HAP-1 (cell line): ENCODE measurements at regions not wholly inside any gene's neighbourhood (a gene's known extent, or its start where the extent isn't known, plus 50 kb on each side); places are given as distances from the start of the nearest gene placed in this dataset.

Experiments used
- DNase-seq, 2 experiments: peaks; one replicate each; pipeline ENCODE4 v3.0.0-alpha.2; 2016 to 2020; ENCODE audit warnings: low spot score in 2 of 2
- H3K27me3 ChIP-seq: fragments of 250-450 bp; sonication (Bioruptor Pico); 2 replicates; pipeline ENCODE4 v1.5.1; 2020; ENCODE audit warnings: low read depth, mild to moderate bottlenecking, moderate library complexity
- H3K36me3 ChIP-seq: fragments of 250-450 bp; sonication (Bioruptor Pico); replicated peaks from 2 replicates; pipeline ENCODE4 v1.5.1; 2020; ENCODE audit warnings: mild to moderate bottlenecking
- H3K4me1 ChIP-seq: fragments of 250-450 bp; sonication (Bioruptor Pico); 2 replicates; pipeline ENCODE4 v1.5.1; 2020; ENCODE audit warnings: mild to moderate bottlenecking
- H3K4me3 ChIP-seq: fragments of 250-450 bp; sonication (Bioruptor Pico); 2 replicates; pipeline ENCODE4 v1.5.1; 2020; ENCODE audit warnings: mild to moderate bottlenecking, moderate library complexity
- H3K9me3 ChIP-seq: fragments of 250-450 bp; sonication (Bioruptor Pico); 2 replicates; pipeline ENCODE4 v1.5.1; 2020; ENCODE audit warnings: mild to moderate bottlenecking, moderate library complexity
- in situ Hi-C: fragments of 300-500 bp; cut with MboI; formaldehyde crosslinking; loops from 3 replicates; pipeline ENCODE4 v1.14.3; 2020; ENCODE audit warnings: low sequenced_read_pairs, inconsistent platforms, mixed read lengths

DNA sequence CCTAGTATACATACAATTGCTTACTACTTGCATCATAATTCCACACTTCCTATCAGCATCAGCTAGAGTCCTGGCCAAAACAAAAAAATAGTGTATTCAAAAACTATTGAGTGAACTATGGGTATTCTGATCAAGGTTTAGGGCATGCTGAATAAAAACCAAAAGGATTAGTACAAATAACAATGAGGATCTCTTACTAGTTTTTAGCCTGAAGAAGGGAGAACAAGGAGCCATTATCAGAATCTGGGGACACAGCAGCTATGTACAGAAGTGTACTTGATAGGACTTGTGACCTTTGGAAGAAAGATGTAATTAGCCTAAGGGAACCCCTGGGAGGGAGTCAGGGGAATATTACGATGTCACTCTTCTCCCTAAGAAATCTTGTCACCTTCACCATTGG, 832.2 kb downstream of the SQOR start:
- H3K9me3 ChIP-seq: no peaks in the 10 kb centered on the region
- no peak for DNase-seq
- no peaks in the 10 kb centered on the region for H3K4me1 ChIP-seq
- in situ Hi-C loops: no loop called here
- no peaks in the 10 kb centered on the region for H3K27me3 ChIP-seq
- no peak overlapping the region for H3K4me3 ChIP-seq
- H3K36me3 ChIP-seq: no peaks in the 10 kb centered on the region

DNA sequence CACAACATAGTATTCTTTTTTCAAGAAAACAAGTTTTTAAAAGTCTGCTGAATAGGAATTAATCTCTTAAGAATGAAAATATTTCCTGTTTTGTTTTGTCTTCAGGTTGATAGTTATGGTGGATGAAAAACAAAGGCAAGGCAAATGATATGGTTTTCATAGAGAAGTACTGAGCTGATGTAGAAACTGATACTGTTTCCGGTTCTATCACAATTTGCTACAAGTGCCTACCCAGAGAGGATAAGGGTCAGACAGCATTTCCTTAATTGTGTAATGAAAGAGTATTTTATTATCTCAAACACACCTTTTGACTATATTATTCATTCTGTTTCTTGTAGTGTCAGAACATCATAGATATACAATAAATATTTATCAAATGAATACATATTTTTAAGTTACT, 836.3 kb downstream of the SQOR start:
- Histone ChIP-seq H3K36me3 (no peaks in the 10 kb centered on the region), H3K9me3 (no peaks in the 10 kb centered on the region), H3K4me3 (no peak overlapping the region), H3K27me3 (no peaks in the 10 kb centered on the region), H3K4me1 (no peaks in the 10 kb centered on the region)
- in situ Hi-C loops: no loop called here
- no peak for DNase-seq

DNA sequence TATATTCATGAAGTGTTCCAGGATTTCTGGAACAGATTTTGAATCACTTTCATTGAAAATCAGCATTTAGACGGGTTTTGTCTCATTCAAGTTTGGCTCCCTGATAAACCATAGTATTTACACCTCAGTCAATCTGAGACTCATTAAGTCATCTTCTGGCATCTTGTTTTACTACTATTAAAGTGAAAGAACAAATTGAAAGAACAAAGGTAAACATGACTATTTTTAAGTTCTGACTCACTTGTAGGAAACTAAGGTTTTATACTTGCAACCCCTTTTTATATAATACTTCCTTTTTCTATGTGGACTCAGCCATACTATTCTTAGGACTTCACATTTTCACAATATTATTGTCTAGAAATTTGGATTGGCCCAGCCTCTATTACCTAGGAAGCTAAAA, 854.4 kb downstream of the SQOR start:
- in situ Hi-C loops: no loop called here
- no peak overlapping the region for H3K4me3 ChIP-seq
- no peaks in the 10 kb centered on the region for H3K9me3 ChIP-seq
- no peaks in the 10 kb centered on the region for H3K27me3 ChIP-seq
- no peaks in the 10 kb centered on the region for H3K36me3 ChIP-seq
- no peak for DNase-seq
- no peaks in the 10 kb centered on the region for H3K4me1 ChIP-seq

DNA sequence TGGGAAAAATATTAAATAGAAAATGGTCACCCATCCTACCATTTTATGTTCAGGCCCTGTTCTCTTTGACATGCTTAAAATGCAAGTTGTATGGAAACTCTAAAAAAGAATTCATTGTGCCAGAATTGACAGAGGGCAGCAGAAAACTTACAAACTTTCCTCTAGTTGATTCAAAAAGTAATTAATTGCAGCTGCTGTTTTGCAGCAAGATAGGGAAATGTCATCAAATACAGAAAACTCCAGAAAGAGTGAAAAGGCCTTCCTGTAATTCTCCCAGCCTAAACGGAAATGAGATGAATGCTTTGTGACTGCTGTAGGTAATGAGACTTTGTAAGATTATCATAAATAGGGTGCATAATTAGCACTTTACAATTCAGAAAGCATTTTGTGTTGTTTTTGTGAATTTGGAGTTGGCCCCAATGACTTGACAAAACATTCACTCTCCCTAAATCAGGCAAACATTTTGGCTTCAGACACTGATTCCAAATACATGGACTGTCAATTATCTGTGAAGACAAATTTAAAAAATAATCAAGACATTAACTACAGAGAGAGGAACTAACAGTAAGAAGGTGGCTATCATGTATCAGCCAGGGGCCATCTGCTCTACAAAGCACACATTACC, 861.8 kb downstream of the SQOR start:
- in situ Hi-C loops: no loop called here
- H3K9me3 ChIP-seq: no peaks in the 10 kb centered on the region; the same call in 1 of the 2 replicates
- H3K4me1 ChIP-seq: no peaks in the 10 kb centered on the region
- H3K27me3 ChIP-seq: no peaks in the 10 kb centered on the region
- H3K36me3 ChIP-seq: no peaks in the 10 kb centered on the region
- no peak for DNase-seq
- H3K4me3 ChIP-seq: no peak overlapping the region

DNA sequence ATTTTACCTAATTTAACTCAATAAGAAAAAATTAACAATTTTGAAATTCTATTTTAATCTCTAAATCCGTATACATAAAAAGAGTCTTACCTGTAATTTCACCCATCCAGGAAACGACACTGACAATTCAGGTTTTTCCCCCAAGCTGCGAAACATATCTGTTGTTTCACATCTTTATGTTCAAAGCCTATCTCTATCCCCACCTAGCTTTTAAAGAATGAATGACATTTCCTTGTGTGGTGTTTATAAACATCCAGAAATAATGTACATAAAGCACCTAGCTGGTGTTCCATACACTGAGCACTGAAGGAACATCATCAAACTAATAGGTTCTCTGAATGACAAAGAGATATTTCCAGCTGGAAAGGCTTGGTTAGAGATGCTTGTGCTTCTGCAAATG, 867.8 kb downstream of the SQOR start:
- Histone ChIP-seq H3K4me1 (no peaks in the 10 kb centered on the region), H3K36me3 (no peaks in the 10 kb centered on the region), H3K9me3 (no peaks in the 10 kb centered on the region; the same call in 1 of the 2 replicates), H3K4me3 (no peak overlapping the region), H3K27me3 (no peaks in the 10 kb centered on the region)
- in situ Hi-C loops: no loop called here
- DNase-seq: no peak

DNA sequence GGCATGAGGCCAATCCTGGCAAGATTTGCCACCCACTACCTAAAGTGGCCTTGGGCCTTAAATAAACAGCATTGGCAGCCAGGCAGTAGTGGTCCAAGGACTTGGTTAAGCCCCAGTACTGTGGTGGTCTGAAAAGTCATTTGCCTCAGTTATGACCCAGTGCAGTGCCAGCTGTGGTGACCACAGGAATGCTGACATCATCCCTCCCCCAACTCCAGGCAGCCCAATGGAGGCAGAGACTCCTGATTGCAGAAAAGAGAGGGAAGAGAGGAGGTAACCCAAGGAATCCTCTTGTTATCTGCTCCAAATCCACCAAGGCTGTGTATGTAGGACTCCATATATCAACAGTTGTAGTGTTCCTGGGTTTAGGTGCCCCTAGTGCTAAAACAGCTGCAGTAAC, 883.6 kb downstream of the SQOR start:
- in situ Hi-C loops: no loop called here
- Histone ChIP-seq H3K36me3 (no peaks in the 10 kb centered on the region), H3K4me3 (no peak overlapping the region), H3K27me3 (no peaks in the 10 kb centered on the region), H3K9me3 (no peaks in the 10 kb centered on the region), H3K4me1 (no peaks in the 10 kb centered on the region)
- no peak for DNase-seq

DNA sequence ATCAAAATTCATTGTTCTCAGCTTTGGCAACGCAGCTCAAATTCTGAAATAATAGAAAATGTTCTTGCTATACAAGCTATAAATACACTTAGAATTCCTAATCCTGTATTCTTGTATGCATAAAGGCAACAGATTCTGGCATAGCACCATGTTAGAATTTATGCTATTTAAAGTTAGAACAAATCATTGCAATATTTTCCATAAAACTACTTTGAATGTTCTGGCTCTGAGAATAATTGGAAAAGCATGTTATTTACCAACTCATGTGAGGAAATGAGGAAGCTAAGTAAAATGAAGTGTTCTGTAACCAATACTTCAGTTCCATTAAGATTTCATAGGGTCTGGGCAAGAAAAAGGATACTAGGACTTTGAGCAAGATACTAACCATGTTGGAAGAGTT, 888.9 kb downstream of the SQOR start:
- Histone ChIP-seq H3K27me3 (no peaks in the 10 kb centered on the region), H3K4me1 (no peaks in the 10 kb centered on the region), H3K9me3 (no peaks in the 10 kb centered on the region), H3K4me3 (no peak overlapping the region), H3K36me3 (no peaks in the 10 kb centered on the region)
- no peak for DNase-seq
- in situ Hi-C loops: no loop called here

DNA sequence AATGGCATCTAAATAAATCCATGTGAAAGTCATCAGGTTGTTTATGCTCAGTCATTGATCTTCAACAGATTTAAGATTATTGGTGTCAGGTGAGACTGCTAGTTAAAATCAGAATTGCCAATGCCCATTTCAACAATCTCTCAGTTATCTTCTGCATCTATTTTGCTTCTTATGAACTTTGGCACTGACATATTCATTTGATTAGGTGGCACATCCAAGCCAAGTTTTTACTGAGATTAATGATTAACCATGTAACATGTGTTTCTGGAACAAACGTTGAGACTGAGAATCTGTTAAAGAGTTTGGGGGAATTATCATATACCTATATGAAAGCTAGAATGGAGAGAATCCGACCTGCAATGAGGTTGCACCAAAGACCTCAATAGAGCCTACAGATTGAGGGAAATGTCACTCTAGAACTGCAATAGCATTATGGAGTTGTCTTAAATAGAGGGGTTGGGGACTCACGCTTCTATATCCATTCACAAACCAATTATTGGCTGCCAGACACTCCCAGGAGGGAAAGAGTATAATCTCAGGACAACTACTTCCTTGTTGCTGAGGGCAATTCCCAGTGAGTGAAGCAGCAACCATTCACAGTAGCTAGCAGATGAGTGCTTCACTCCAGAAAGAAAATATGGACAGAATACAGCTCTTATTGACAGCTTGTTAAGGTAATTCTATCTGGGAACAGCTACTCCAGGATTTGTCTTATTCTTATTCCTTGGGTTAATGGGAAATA, 891.3 kb downstream of the SQOR start:
- no peaks in the 10 kb centered on the region for H3K36me3 ChIP-seq
- H3K9me3 ChIP-seq: no peaks in the 10 kb centered on the region
- no peaks in the 10 kb centered on the region for H3K4me1 ChIP-seq
- in situ Hi-C loops: no loop called here
- H3K4me3 ChIP-seq: no peak overlapping the region
- DNase-seq: no peak
- no peaks in the 10 kb centered on the region for H3K27me3 ChIP-seq

DNA sequence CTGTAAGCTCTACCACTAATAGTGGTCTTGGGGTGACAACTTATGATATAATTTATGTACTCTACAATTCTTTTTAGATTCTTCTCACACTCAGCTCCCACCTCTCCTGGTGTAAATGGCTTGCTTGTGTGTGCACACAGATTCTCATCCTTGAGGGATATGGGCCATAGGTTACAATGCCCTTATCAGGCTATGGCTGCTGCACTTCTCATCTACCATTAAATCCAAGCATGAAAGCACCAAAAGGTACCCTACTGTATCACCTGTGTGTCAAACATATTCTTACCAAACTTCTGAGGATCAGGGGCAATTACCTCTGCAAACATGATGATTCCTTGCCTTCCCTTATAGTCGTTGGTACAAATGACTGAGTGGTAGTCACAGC, 891.9 kb downstream of the SQOR start:
- in situ Hi-C loops: no loop called here
- DNase-seq: no peak

DNA sequence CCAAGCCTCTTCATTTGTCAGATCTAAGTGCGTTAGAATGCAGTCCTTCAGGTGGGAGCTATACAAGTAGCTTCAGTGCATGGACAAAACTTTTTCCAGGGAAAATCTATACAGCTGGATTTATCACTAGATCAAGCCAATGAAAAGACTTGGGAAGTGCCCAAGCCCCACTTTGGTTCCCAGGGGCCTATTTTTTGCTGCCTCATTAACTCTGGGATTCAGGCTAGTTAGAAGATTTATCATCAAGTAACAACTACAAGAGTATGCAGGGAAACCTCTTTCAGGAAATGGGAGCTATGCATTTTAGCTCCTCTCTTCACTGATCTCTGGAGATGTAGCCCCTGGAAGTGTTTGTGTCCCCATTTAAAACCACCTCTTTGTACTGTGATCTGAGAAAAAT, 908.8 kb downstream of the SQOR start:
- H3K4me3 ChIP-seq: no peak overlapping the region
- in situ Hi-C loops: no loop called here
- H3K9me3 ChIP-seq: no peaks in the 10 kb centered on the region
- H3K27me3 ChIP-seq: no peaks in the 10 kb centered on the region
- no peak for DNase-seq
- H3K36me3 ChIP-seq: no peaks in the 10 kb centered on the region
- no peaks in the 10 kb centered on the region for H3K4me1 ChIP-seq

More for the DNA sequence above, 891.9 kb downstream of the SQOR start:
- no peak overlapping the region for H3K4me3 ChIP-seq
- no peaks in the 10 kb centered on the region for H3K27me3 ChIP-seq
- no peaks in the 10 kb centered on the region for H3K36me3 ChIP-seq
- H3K4me1 ChIP-seq: no peaks in the 10 kb centered on the region
- no peaks in the 10 kb centered on the region for H3K9me3 ChIP-seq

DNA sequence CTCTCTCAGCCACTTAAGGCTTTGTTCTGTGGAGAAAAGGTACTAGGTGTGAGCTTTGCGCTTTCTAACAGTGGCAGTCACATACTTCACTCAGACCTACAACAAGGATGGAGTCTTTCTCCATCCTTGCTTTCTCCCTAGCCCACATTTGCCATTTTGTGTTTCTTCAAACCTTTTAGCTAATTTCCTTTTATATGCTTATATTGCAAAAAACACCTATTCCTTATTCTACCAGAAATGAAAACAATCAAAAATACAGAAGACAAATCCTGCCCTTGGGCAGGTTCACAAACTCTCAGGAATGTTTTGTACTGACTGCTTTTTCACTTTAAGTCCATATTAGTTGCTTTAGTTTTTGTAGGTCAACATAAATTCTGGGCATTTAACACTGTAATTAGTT, 914.2 kb downstream of the SQOR start:
- Histone ChIP-seq H3K9me3 (no peaks in the 10 kb centered on the region; the same call in 1 of the 2 replicates), H3K36me3 (no peaks in the 10 kb centered on the region), H3K27me3 (no peaks in the 10 kb centered on the region), H3K4me1 (no peaks in the 10 kb centered on the region), H3K4me3 (no peak overlapping the region)
- DNase-seq: no peak
- in situ Hi-C loops: no loop called here

DNA sequence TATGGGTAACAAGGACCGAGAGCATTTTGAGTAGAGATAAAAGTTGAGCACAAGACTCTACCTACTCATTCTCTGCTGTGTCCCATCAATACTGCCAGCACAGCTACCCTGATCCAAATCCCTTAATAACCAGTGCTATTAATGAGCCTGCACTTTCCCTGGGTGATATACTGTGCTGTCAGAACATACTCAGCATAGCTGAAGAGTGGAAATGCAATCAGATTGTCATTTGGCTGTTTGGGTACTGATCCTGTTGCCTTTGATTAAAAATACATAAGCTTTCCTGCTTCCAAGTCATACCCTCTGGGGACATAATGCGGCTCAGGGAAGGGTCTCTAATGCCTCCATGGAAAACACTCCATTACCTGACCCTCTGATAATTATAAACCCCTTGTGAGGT, 917.5 kb downstream of the SQOR start:
- Histone ChIP-seq H3K36me3 (no peaks in the 10 kb centered on the region), H3K4me3 (no peak overlapping the region), H3K27me3 (no peaks in the 10 kb centered on the region), H3K9me3 (no peaks in the 10 kb centered on the region; the same call in 1 of the 2 replicates), H3K4me1 (no peaks in the 10 kb centered on the region)
- no peak for DNase-seq
- in situ Hi-C loops: no loop called here

DNA sequence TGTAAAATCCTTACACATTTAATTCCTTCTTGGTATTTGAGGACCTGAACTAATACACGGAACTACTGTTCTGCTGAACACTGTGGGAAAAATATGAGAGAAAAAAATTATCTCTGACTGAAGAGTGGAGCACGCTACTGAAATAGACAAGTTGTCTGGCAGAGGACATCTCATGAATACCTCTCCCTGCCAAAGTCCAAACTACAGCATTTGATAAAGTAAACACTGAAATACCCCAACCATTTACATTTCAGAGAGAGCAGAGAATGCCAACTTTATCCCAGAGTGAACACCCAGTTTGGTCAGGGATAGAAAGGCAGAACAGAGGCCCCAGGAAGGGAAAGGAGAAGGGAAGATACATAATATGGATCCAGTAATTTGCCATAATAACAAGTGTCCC, 920.7 kb downstream of the SQOR start:
- H3K36me3 ChIP-seq: no peaks in the 10 kb centered on the region
- no peaks in the 10 kb centered on the region; the same call in 1 of the 2 replicates for H3K9me3 ChIP-seq
- H3K4me1 ChIP-seq: no peaks in the 10 kb centered on the region
- in situ Hi-C loops: no loop called here
- no peak for DNase-seq
- no peak overlapping the region for H3K4me3 ChIP-seq
- H3K27me3 ChIP-seq: no peaks in the 10 kb centered on the region

DNA sequence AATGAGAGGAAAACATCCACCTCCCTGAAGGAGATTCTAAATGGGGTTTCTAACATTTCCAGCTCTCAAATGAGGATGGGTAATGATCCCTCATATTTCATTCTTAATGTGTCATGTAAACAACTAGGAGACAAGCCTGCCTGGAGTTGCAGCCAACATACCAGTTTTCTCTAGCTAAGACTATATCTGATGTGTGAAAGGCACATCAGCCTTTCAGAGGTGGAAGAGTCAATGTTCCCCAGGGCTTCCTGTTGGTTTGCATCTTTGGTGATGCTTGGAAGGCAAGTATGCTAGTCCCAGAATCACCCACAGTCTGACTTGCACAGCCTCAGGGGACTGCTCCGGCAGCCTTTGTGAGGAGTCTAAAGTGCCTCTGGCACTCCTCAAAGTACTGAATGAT, 921.2 kb downstream of the SQOR start:
- in situ Hi-C loops: no loop called here
- H3K36me3 ChIP-seq: no peaks in the 10 kb centered on the region
- H3K27me3 ChIP-seq: no peaks in the 10 kb centered on the region
- no peaks in the 10 kb centered on the region for H3K4me1 ChIP-seq
- H3K9me3 ChIP-seq: no peaks in the 10 kb centered on the region; the same call in 1 of the 2 replicates
- no peak for DNase-seq
- no peak overlapping the region for H3K4me3 ChIP-seq
